GM21576 (cell line): ENCODE measurements at regions not wholly inside any gene's neighbourhood (a gene's known extent, or its start where the extent isn't known, plus 50 kb on each side); places are given as distances from the start of the nearest gene placed in this dataset.

Experiments
- ATAC-seq: cut with Tn5 transposase; IDR thresholded peaks from one replicate; pipeline ENCODE4 v1.9.1; 2021; ENCODE audit warnings: mild to moderate bottlenecking, moderate library complexity; ENCODE audit not compliant: unreplicated experiment

DNA sequence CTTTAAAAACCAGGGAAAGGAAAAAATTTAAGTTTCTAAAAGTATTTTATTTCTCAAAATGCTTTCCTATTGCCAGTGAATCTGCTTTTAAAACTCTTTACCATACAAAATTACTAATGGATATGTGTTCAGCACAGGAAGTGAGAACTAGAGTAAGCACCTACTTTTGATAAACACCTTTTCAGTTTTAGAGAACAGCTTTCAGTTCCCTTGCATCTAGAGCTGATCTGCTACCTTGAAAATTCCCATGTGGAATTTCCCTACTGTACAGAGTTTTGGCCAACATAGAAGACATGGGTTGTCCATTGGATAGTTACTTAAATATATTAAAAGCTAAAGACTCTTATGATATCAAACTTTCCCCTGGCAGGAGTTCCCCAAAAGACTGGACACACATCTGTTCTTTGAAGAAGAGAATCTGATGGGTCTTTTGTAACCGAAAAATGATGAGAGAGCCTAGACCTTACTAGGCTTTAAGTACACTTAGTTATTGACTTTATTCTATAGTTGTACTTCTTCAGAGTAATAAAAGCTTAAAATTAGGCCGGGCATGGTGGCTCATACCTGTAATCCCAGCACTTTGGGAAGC is 112.1 kb upstream of the CNTNAP4 start:
- no peak for ATAC-seq

DNA sequence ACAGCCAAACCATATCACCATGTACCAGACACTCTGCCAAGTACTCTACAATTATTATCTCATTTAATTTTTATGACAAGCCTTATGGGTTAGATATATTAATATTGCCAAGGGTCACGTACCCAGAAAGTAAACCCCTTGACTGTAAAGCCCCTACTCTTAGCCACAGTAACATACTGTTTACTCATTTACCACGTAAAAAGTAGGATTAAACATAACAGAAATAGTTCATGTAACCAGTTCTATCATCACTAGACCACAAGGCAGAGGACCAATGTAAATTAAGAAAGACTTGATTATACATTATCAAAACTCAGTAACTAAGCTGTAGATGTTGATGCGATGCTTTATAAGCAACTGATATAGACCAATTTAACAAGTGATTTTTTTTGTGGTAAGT is 101.5 kb upstream of the CNTNAP4 start:
- ATAC-seq = no peak

DNA sequence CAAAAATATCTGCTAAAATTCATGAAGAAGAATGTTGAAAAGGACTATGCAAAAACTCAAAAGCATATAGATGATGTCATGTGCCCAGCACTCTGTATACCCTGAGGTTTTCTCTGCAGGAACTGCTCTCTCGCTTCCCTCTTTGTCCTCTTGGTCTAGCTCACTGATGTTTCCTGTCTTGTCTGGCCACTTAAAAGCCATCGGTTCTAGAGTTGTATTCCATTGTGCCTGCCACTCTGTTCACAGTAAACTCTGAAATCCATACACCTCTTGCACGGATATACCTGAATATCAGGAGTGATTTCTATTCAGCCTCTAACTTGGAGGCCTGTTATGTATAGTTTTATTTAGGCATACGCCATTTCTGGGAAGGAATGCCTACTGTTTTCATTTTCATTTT is 101.0 kb upstream of the CNTNAP4 start:
- ATAC-seq = no peak

DNA sequence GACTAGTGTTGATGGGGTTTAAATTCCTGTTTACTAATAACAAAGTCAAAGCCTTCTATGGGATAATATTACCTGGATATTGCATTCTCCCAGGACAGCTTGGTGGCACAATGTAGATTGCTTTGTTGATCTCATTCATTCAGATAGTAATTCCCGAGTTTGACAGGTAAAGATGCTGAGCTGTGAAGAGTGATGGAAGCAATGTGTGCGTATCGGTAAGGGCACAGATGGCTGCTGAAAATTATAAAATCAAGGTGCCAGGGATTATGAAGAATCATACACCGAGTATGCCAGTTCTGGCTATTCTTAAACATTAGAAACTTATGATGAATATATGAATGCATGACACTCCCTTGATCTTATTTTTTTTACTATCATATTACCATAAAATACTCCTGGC is 100.6 kb upstream of the CNTNAP4 start:
- no peak for ATAC-seq

DNA sequence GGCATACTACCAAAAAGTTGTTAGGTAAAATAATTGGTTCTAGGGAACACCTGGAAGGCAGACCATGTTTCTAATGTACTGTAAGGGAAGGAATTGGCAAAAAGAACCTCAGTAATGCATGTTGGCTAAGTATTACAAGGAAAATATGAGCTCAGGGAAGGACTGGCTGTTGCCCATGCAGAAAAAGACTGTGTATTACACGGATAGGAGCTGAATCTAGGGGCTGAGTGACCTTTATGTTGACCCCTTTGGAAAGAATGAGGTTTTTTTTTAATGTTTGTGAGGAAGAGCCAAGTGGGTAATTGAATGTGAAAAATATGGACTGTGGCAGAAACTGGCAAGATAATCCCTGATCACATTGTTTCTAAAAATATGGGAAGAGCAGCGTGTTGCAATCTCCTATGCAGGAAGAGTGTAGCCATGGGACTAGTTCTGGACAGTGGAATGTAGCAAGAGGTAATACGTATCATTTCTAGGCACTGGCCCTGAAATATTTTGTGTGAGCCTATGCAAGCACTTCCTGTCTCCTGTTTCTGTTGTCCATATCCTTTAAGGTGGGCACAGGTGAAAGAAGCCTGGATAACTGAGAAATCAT is 95.1 kb upstream of the CNTNAP4 start:
- ATAC-seq = no peak

DNA sequence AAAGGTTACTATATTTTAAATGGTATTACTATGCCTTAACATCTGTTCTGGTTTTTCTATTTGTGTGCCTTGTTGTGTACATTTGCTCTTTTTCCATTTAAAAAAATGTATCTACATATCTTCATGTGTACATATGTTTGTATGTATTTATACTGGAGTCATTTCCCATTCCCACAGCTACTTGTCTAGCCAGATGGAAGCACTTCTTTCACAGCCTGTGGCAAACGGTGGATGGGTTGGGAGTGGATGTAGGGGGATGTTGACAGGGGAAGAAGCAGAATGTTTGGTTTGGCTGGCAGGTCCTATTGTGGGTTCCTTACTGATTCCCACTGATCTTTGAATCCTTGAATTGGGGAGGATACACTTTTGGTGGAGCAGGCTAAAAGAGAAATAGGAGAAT is 93.6 kb upstream of the CNTNAP4 start:
- no peak for ATAC-seq

DNA sequence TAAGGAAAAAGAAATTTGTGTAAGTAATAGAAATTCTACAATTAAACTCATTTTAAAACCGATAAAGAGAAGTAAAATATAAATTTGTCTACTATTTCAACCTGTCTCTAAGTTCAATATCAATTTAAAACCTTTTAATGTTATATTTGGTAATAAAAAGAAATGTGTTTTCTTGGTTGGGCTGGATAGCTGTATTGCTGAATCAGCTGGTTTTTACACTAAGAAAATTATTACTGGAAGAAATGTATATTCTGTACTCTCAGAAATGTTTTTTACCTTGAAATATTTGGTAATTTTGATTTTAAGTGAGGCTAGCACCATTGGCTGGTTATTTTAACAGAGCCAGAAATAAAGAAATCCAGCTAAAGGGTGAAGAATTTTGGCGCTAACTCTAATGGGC is 87.1 kb upstream of the CNTNAP4 start:
- ATAC-seq = no peak

DNA sequence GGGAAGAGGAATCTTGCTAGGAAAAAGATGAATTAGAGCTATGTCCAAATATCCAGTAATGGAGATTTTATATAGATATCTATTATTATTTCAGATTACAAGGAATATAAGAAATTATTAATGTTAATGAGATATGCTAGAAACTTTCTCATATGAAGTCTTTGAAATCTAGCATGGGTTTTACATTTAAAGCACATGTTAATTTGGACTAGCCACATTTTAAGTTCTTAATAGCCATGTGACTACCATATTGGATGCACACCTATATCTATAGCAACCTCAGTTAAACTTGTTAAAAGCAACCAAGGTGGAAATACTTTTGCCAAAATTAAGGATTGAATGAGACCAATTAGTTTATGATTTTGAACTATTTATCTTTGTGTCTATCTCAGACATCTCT is 86.7 kb upstream of the CNTNAP4 start:
- ATAC-seq = no peak

DNA sequence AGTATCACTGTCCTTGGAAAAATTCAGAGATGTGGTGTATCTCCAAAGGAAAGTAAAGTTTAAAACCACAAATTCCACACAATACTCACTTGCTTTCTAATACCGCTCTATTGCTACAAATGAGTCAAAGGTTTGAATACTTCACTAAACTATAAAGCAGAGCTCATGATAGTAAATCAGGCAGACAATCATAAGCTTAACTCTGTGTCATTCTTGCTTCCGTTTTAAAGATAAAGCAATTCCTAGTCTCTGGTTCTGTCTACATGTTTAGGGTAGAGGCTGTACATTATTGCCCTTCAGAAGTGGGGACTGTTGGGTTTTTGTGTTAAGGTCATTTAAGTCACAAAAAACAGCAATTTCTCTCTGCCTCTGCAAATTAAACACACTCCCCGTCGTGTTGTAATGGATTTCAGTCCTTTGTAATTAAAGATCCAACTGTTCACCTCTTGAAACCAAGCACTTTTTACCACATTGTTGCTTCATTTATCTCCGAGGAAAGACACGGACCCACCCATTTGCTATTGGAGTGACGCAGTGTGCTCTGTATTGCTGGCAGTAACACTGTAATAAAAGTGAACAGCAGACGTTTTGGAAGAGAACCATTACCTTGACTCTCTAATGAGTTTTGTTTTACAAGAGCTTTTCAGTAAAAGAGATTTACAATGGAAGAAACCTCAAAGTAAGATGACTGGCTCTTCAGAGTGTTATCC is 83.1 kb upstream of the CNTNAP4 start:
- no peak for ATAC-seq

DNA sequence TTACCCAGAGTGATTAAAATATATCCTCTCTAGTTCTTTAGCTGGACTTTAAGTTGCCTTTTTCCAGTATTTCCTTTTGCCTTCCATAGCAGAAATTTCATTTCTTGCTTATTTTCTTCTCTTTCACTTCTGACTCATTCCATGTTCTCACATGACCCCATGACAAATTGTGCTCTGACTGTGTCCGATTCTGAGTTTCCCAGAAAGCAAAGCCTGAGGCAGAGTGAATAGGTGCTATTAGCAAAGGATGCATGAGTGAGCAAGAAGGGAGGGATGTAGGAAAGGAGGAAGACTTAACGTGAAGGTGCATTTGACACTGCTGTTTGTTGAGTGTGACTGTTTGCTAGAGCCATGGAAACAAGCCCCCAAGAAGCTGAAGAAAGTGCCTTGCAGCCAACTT is 82.6 kb upstream of the CNTNAP4 start:
- ATAC-seq = no peak

DNA sequence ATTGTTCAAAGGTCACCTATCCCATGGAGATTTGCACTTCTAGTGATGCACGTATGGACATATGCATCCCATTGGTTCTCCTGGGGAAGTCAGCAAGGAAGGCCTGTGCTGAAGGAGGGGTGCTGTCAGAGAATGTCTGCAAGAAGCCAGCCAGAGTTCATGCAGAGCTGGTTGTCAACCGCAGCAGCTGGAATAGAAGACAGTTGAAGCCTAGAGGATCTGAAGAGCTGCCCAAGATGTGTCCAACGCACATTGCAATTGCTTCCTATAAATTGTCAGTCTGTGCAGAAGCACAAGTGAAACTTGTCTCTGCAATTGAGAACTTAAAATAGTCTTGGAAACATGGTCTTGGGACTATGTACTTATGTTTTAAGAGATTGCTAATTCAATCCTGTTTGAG is 82.1 kb upstream of the CNTNAP4 start:
- ATAC-seq = no peak

DNA sequence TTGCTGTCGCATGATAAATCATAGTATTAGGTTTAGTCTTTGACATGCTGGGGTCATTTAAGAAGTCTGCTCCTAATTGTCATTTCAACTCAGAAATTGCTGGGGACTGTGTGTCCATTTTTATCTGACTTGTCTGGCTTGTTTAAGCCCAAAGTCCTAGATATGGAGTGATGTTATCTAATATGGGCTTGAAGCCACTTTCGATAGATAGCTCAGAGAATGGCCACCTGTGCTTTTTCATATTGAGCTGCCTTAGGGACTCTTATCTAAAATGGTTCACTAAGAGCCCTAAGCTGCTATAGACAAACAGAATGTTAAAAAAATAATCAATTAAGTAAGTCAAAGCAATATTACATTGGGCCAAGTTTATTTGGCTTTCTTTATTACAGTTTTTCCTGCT is 81.6 kb upstream of the CNTNAP4 start:
- no peak for ATAC-seq

DNA sequence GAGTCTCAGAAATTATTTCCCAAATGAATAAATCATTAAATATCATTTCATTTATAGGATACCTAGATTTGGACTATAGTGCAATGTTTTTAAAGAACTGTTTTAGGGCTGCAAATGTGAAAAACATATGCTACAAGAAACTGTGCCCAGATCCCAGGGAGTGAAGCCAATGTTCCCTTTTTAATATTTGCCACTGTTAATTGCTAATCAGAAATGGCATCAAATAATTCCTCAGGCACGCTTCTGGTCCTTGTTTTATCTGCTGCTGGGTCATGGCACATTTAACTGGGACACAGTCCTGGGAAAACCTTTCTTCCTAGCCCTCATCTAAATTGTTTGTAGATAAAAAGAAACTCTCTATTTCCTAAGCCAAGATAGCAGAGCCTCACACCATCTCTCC is 79.3 kb upstream of the CNTNAP4 start:
- no peak for ATAC-seq

DNA sequence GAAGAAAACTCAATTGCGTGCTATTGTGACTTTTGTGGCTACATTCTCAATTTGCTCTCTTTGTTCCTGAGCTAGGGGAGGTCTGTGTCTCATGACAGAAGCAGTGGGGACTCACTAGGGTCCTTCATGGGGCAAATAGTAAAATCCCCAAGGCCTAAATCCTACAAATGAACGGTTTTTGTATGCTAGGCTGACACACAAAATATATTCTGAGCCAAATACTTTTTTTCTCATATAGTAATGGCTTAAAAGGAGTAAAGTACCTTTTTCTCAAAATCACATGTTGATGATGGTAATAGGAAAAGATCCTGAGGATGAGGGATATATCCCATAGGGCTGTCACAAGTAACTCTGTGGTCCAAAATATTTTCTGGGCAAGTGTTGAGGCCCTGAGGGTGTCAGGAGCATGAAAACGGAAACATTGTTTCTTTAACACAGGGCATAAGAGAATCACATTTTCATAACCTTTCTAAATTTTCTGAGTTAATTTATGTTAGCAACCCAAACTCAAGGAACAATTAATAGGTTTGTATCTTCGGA is 77.5 kb upstream of the CNTNAP4 start:
- ATAC-seq = no peak

DNA sequence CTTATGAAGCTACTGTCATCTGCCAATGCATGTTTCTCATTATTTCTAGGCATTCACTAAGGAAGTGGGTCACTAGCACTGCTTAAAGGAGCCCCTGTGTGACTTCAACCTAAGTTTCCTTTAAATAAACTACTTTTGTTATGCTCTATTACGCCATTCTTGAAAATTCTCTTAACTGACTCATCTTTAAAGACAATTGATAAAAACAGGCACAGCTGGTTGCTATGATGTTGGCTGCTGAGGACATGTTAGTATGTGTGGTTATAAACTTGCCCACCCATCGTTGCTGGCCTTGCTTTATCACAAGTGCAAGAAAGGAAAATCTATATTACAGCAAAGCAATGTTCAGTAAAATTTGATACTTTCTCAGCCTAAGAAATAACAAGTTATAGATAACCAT is 75.8 kb upstream of the CNTNAP4 start:
- ATAC-seq = no peak

DNA sequence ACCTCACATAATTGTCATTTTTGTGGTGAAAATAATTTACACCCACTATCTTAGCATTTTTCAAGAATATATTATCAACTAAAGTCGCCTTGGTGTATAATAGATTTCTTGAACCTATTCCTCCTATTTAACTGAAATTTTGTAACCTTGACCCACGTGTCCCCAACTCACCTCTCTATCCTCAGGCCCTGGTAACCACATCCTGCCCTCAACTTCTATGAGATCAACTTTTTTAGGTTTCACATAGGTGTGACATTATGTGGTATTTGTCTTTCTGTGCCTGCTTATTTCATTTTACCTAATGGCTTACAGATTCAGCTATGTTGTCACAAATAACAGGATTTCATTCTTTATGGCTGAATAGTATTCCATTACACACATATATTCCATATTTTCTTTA is 73.0 kb upstream of the CNTNAP4 start:
- ATAC-seq = no peak

DNA sequence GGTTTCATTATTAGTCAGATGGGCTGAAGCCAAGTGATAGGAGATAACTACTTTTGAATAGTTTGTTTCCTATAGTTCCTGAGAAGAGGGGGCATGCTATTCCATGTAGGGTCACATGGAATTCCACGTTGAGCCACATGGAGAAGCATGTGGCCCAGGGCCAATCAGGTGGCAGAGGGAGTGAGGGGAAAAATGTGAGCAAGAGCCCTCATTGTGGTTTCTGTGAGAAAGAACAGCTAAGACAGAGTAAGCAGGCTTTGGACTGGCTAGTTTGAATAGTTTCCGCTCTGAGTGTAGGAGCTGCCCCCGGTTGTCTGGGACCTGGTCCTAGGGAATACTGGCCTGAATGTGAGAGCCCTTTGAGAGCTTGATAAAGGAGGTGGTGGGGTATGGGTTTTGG is 69.9 kb upstream of the CNTNAP4 start:
- ATAC-seq = no peak

DNA sequence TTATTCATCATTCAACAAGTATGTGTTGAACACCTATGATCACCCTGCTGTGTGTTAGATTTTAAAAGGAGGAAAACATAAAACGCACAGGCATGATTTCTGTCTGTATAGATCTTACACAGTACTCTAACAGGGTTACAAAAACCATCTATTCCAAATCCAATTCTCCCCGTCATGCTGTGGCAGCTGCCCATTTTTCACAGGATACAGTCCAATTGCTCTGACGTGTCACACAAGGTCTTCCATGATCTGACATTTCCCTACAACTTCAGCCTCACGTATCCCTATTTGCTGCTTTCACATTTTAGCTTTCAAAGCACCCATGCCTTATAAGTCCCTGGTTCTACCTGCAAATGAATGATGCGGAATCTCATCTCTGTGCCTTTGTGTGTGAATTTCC is 67.0 kb upstream of the CNTNAP4 start:
- ATAC-seq = no peak

DNA sequence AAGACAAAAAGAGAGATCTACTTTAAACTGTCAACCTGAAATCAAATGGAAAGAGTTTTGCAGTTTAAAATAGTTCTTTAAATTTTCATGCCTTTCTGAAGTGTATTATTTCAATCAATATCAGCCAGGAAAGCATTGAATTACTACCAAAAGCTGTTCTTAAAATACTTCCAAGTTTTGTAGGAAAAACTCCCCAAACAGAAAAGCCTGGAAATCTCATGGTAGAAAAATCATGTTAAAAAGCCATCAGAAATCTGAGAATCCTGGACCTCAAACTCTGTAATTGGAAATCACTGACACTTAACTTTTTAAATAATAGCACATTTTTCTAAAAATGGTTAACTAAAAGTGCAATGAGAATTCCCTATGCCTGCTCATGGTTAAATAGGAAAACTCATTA is 63.3 kb upstream of the CNTNAP4 start:
- no peak for ATAC-seq

DNA sequence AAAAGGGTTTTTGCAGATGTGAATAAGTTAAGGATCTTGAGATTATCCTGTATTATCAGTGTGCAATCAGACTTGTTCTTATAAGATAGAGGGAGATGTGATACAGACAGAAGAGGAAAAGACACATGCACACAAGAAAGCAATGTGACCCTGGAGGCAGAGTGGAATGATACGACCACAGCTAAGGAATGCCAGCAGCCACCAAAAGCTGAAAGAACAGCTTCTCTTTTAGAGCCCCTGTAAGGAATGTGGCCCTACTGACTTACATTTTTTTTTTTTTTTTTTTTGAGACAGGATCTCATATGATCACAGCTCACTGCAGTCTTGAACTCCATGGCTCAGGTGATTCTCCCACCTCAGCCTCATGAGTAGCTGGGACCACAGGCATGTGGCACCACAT is 62.3 kb upstream of the CNTNAP4 start:
- ATAC-seq = no peak

DNA sequence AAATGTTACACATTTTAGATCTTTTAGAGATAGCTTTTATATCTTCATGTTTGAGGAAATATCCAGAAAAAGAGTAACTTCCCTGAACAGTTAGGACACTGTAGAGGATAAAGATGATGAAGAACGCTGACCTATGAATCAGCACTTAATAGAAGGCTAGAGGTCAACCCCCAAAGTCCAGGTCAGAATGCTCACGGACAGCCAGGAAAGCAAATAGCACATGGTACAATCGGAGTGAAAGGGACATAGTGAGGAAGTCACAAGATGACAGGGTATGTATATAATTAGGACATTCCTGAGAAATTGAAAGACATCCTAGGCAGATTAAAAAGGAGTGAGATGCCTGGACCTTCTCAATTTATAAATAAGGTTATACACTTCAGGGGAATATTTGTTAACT is 55.1 kb upstream of the CNTNAP4 start:
- ATAC-seq = no peak

DNA sequence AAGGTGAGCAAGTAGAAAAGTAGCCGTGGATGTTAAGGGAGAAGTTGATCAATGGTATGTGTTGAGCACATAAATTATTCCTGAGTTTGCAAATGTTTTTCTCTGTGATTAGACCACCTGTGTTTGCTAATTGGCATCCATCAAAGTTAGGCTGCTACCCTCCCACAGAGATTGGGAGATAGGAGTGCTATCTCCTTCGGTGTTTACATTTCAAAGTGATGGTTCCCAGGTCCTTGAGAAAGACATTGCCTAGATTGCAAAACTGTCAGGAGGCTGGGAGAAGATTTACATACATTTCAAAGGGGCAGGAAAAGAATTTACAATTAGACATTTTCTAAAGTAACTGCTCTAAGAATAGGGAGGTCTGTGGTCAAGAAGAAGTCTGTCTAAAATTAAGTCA is 54.3 kb upstream of the CNTNAP4 start:
- no peak for ATAC-seq

DNA sequence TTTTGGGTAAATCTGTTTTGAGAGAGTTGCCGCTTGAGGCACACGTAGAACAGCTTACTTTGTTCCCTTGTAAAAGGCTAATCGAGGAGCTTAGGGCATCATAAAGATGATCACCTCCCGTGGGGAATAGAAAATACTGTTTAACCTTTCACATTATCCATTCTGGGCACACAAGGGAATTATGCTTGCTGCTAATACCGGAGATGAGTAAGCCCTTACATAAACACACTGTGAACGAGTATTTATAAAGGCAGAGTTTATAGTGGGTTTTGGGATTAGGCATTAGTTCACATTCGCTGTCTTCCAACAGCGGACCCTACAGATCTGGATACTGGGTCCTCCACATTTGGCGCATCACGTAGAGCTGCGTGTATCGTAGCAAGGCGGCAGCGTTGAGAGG is 51.2 kb upstream of the CNTNAP4 start:
- ATAC-seq = no peak
